Hepatic stellate cell (primary cell): ENCODE measurements at regions not wholly inside any gene's neighbourhood (a gene's known extent, or its start where the extent isn't known, plus 50 kb on each side); places are given as distances from the start of the nearest gene placed in this dataset.
A peak's percentile ranks its signal among the peaks of the same experiment; 100 is the strongest.

ENCODE experiments used
- DNase-seq: peaks from one replicate; pipeline ENCODE4 v3.0.0; 2011; ENCODE audit warnings: low spot score

GRCh38 chr1:79819140-79819539 is 812.6 kb upstream of the ADGRL4 start:
- no peak for DNase-seq

- no peak for DNase-seq
These were observed 810.6 kb upstream of the ADGRL4 start for GRCh38 chr1:79817031-79817560.

- DNase-seq, result no peak
These were observed 808.6 kb upstream of the ADGRL4 start for GRCh38 chr1:79815115-79815514.

GRCh38 chr1:79811173-79811572 is 804.6 kb upstream of the ADGRL4 start:
- peak; percentile 30 for DNase-seq

GRCh38 chr1:79808816-79809475 is 802.4 kb upstream of the ADGRL4 start:
- DNase-seq, result no peak

GRCh38 chr1:79807816-79808215 is 801.3 kb upstream of the ADGRL4 start:
- DNase-seq, result no peak

DNA sequence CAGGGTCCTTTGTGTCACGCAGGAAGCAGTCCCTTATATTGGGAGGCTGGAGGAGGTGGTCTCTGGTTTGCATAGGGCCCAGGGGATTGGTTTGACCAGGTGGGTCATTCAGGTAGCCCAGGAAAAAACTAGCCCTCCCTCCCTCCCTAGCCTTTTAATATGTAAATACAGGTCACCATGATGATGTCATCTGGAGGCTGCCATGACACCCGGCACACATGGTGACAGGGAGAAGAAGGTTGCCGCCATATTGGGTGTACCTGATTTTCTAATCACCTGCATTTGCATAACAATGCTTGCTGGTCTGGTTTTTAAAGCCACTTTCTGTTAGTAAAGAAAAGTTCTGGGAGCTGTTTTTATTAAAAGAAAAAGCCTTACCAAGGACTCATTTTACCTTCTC is 791.0 kb upstream of the ADGRL4 start:
- no peak for DNase-seq

DNA sequence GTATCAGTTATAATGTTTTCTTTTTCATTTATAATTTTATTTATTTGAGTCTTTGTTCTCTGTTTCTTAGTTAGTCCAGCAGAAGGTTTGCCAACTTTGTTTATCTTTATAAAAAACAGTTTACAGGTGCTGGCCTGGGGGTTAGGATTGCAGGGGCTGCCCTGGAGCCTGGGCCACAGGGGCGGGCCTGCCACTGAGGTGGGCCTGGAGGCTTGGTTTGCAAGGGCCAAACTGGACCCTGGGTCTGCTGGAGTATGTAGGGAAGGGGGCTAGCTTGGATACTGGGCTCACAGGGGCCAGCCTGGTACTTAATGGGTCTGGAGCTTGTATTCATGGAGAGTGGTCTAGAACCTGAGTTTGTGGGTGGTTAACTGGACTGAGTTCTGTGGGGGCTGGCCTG is 789.9 kb upstream of the ADGRL4 start:
- no peak for DNase-seq

DNA sequence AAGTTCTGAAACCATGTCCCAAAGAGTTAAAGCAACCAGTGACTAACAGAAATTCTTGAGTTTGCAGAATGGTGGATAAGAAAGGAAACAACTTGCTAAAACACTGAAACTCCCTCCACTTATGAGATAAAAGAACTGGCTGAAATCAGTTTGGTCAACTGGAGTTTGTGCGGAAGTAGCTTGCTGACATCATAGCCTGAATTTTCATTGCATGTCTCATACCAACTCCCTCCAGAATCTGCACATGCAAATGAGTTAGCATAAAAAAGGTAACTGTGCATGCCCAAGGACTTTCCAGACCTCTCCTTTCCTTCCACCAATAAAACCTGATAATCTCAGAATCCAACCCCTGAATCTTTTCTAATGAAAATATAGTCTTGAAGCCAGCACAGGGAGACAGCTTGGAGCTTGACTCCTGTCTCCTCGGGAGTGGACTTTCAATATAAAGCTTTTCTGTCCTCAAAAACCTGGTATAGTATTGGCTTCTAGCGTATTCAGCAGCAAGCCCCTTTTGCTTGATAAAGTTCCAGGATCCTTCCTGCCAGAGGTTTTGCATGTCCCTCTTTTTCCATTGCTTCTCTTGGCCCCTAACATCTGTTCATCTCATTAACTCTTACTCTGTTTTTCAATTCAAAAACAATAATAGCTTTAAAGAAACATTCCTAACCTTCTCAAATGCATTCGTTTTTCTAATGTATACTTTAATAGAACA is 785.8 kb upstream of the ADGRL4 start:
- DNase-seq, result peak; percentile 7

DNA sequence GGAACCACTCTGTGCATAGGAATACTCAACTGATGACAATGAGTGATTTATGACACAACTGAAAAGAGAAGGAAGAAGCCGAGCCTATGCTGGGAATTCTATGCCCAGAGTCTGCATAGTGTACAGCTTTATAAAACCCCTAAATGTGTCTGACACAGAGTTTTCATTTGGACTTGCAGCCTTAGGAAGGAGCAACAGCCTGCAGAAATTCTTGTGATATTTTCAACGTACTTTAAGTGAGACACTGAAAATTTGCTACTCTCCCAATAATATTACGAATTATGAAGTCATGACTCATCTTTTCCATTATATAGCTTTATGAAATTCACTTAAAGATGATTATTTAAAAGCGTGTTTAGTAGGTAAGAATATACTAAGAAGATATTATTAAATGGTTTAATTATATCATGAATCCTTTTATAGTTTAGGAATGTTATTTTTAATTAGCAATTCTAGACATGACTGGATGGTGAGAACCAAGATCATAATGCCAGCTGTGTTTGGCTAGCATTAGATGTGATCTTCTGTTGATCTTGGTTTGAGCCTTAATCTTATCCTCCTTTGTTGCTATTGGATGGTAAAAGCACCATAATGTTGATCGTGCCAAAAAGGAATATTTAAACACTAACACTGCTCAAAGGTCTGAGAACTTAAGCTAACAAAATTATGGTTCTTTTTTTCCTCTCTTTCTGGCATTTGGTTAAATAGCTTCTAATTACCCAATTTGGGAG is 785.1 kb upstream of the ADGRL4 start:
- no peak for DNase-seq

GRCh38 chr1:79790950-79791349 is 784.4 kb upstream of the ADGRL4 start:
- DNase-seq, result no peak

- no peak for DNase-seq
These were observed 781.1 kb upstream of the ADGRL4 start for GRCh38 chr1:79787631-79788030.

DNA sequence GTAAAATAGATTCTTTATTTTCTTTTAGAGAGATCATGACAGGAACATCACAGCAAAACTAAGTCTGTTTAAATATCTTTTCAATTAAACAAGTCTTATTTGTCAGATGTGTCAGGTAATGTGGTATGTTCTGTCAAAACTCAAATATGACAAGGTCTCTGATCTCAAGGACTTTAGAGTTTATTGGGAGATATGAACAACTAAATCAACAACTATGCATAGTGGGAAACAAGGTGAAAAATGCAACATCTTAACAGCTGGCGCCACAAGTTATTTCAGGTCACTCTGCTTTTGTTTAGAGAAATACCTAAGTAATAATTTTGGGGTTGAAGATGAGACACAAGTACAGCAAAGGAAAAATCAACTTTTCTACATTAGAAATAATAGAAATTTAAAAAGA is 779.4 kb upstream of the ADGRL4 start:
- DNase-seq, result no peak

DNA sequence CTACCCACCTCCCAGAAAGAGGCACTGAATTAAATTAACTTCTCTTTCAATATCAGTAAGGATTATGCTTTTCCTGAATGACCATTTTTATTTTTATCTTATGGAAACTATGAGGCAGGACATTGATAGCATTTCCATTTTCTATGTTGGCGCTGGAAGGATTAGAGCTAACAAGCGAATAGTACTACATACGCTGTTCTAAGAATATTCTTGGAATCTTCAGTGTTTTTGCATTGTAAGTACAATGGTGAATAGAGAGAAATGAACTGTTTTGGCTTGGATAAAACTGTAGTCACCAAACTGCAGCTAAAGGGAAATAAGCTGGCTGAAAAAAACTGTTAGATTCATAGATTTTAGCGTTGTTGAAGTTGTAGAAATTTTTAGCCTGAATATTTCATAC is 779.0 kb upstream of the ADGRL4 start:
- DNase-seq, result no peak

DNA sequence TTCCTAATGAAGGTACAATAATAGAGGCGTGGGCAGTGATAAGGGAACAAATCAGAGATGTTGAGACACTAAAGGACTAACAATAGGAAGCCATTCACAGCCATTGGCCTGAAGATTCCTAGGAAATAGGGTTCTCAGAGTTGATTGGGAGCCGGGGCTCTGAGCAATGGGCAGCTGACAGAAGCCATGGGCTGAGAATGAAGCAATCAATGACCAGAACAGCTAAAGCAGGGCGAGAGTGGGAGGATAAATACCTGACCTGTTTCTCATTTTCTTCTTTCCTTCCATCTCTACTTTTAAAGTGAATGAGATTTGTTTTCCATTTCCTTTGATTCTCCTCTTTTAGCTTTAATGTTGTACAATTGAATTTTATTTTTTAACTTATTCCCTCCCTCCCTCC is 774.7 kb upstream of the ADGRL4 start:
- no peak for DNase-seq

GRCh38 chr1:79777481-79778219 is 771.1 kb upstream of the ADGRL4 start:
- no peak for DNase-seq

- no peak for DNase-seq
These were observed 768.9 kb upstream of the ADGRL4 start for GRCh38 chr1:79775402-79775801.

DNA sequence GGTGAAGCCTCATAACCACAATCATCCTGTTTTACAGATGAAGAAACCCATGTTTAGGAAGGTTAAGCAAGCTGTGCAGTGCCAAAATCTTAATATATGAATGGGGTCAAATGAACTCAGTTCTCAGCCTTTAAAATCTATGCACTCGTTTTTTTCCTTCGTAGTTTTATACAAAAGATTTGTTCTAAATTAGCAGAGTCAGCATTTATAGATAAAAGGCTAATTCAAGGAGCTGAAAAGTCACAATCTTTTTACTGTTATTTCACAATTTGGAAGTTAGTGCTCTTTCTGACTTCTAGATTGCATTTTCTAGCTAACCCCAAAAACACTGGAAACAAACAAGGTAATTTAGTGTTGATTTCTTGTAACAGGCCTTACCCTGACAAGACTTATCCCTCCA is 766.9 kb upstream of the ADGRL4 start:
- DNase-seq, result no peak

DNA sequence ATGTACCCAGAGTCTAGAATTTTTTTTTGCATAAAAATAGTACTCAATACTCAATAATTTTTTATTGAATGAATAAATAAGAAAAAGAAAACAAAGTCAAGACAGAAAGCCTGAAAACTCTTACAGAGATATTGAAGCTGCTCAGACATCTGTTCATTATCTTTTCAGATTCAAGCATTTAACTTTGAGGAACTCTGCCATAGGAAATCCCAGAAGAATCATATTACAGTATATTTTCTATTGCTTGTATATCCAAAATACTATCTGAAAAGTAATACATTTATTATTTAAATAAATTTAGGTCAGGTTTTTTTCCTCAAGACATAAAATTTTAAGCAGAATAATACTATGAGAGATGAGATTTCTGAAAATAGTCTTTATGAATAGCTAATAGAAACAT is 755.9 kb upstream of the ADGRL4 start:
- DNase-seq, result no peak

GRCh38 chr1:79760531-79760930 is 754.0 kb upstream of the ADGRL4 start:
- no peak for DNase-seq

DNA sequence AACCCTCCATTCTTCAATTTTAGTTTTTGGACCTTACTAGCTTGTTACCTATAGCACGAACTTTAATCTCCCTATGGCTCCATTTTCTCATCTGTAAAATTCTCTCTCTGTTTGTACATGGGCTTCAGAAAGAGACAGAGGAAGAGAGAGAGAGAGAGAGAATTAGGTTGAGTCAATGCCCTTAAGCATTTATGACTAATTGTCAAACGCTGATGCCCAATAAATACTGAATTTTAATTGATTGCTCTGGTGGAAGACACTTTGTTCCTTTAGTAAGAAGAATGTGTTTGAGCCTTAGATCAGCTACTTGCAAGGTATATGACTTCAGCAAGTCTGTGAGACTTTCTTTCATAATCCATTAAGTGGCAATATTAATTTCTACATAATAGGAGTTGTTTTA is 743.1 kb upstream of the ADGRL4 start:
- DNase-seq, result no peak

DNA sequence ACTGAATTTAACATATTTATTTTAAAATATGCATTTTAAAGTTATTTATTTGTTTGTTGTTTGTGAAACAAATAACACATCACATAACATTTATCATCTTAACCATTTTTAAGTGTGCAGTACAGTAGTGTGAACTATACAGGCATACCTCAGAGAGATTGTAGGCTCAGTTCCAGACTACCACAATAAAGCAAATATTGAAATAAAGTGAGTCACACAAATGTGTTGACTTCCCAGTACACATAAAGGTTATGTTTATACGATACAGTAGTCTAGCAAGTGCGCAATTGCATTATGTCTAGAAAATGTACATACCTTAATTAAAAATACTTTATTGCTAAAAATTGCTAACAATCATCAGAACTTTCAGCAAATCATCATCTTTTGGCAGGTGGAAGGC is 739.4 kb upstream of the ADGRL4 start:
- no peak for DNase-seq
